T1000 (cell line): ENCODE measurements at regions not wholly inside any gene's neighbourhood (a gene's known extent, or its start where the extent isn't known, plus 50 kb on each side); places are given as distances from the start of the nearest gene placed in this dataset.

Experiments
- DNase-seq: peaks from one replicate; lab custom pipeline; 2025; ENCODE audit warnings: mixed read lengths; lab: John Stamatoyannopoulos, UW

GRCh38 chrX:149274516-149275105, 230.5 kb downstream of the IDS start:
- DNase-seq = peak; percentile 3

GRCh38 chrX:149272690-149273463, 232.2 kb downstream of the IDS start:
- DNase-seq = no peak

GRCh38 chrX:149267878-149268813, 237.0 kb downstream of the IDS start:
- no peak for DNase-seq

- DNase-seq = no peak
These were observed 243.0 kb downstream of the IDS start for GRCh38 chrX:149262086-149262485.

- DNase-seq = no peak
These were observed 245.9 kb downstream of the IDS start for GRCh38 chrX:149259241-149259640.

- DNase-seq = no peak
These were observed 249.2 kb downstream of the IDS start for GRCh38 chrX:149255860-149256259.

GRCh38 chrX:149248073-149248625, 257.0 kb downstream of the IDS start:
- no peak for DNase-seq

GRCh38 chrX:149230689-149231088, 274.4 kb downstream of the IDS start:
- DNase-seq = no peak

- no peak for DNase-seq
These were observed 281.3 kb downstream of the IDS start for GRCh38 chrX:149223854-149224253.

- no peak for DNase-seq
These were observed 283.1 kb downstream of the IDS start for GRCh38 chrX:149222040-149222439.

- DNase-seq = no peak
These were observed 283.9 kb downstream of the IDS start for GRCh38 chrX:149221230-149221629.

- DNase-seq = no peak
These were observed 291.8 kb downstream of the IDS start for GRCh38 chrX:149213264-149213663.

GRCh38 chrX:149208307-149208706, 296.8 kb downstream of the IDS start:
- DNase-seq = no peak

- no peak for DNase-seq
These were observed 297.6 kb downstream of the IDS start for GRCh38 chrX:149207518-149207917.

- no peak for DNase-seq
These were observed 299.2 kb downstream of the IDS start for GRCh38 chrX:149205937-149206336.

- DNase-seq = no peak
These were observed 300.0 kb downstream of the IDS start for GRCh38 chrX:149205081-149205480.

GRCh38 chrX:149199734-149200133, 305.4 kb downstream of the IDS start:
- no peak for DNase-seq

GRCh38 chrX:149198980-149199732, 305.9 kb downstream of the IDS start:
- DNase-seq = no peak

- DNase-seq = no peak
These were observed 320.0 kb downstream of the IDS start for GRCh38 chrX:149185087-149185486.

GRCh38 chrX:149161435-149162088, 343.5 kb downstream of the IDS start:
- DNase-seq = no peak

GRCh38 chrX:149157976-149158375, 347.1 kb downstream of the IDS start:
- no peak for DNase-seq
